CD14-positive monocyte (primary cell): ENCODE measurements at regions not wholly inside any gene's neighbourhood (a gene's known extent, or its start where the extent isn't known, plus 50 kb on each side); places are given as distances from the start of the nearest gene placed in this dataset.

Experiments
- DNase-seq, 3 donors: peaks; one replicate each; pipeline ENCODE4 v3.0.0-alpha.2; 2011 to 2022
- H2AFZ ChIP-seq: 2 replicates; pipeline ENCODE4 v1.6.0; 2012; ENCODE audit warnings: mild to moderate bottlenecking, low read depth, low read length, inconsistent platforms; ENCODE audit not compliant: insufficient read depth, poor library complexity, severe bottlenecking
- H3K27ac ChIP-seq, 2 donors: 1 replicate in 1 of 2; 2 replicates in 1 of 2; pipeline ENCODE4 v1.5.1; 2012 to 2013; ENCODE audit warnings: low read length in 2 of 2, control low read depth in 1 of 2, inconsistent platforms in 1 of 2, low read depth in 1 of 2, mild to moderate bottlenecking in 1 of 2
- H3K27me3 ChIP-seq, 2 donors: one replicate each; pipeline versions ENCODE4 v1.6.0 to v1.6.1; 2011 to 2013; ENCODE audit warnings: low read length in 2 of 2; ENCODE audit not compliant: control insufficient read depth in 2 of 2, insufficient read depth in 2 of 2
- H3K36me3 ChIP-seq, 2 donors: replicated peaks in 1 of 2; 1 replicate in 1 of 2; 2 replicates in 1 of 2; pipeline versions ENCODE4 v1.5.1 to v1.6.1; 2012 to 2013; ENCODE audit warnings: low read length in 2 of 2, control low read depth in 1 of 2, inconsistent platforms in 1 of 2, mild to moderate bottlenecking in 1 of 2; ENCODE audit not compliant: insufficient read depth in 2 of 2, control insufficient read depth in 1 of 2
- H3K4me1 ChIP-seq, 2 donors: 1 replicate in 1 of 2; 2 replicates in 1 of 2; pipeline versions ENCODE4 v1.5.1 to v1.6.1; 2012 to 2013; ENCODE audit warnings: low read length in 2 of 2, control low read depth in 1 of 2, inconsistent platforms in 1 of 2, mild to moderate bottlenecking in 1 of 2, moderate library complexity in 1 of 2; ENCODE audit not compliant: insufficient read depth in 2 of 2, control insufficient read depth in 1 of 2
- H3K4me2 ChIP-seq: replicated peaks from 2 replicates; pipeline ENCODE3; 2012; ENCODE audit warnings: low read length, moderate library complexity, mild to moderate bottlenecking; ENCODE audit not compliant: poor library complexity, severe bottlenecking; ENCODE audit errors: extremely low read depth
- H3K4me3 ChIP-seq, 3 experiments: fragments of 200-600 bp in 1 of 3; sonication (generic) in 1 of 3; replicated peaks in 1 of 3; 1 replicate in 2 of 3; 2 replicates in 1 of 3; pipeline ENCODE4 v1.5.1; 2011 to 2013; ENCODE audit warnings: low read length in 3 of 3, mild to moderate bottlenecking in 3 of 3, control low read depth in 2 of 3, low read depth in 2 of 3, inconsistent platforms in 1 of 3, moderate library complexity in 1 of 3
- H3K79me2 ChIP-seq: 2 replicates; pipeline ENCODE4 v1.6.0; 2012; ENCODE audit warnings: mild to moderate bottlenecking, control low read depth, inconsistent platforms, low read length, moderate library complexity; ENCODE audit not compliant: insufficient read depth
- H3K9ac ChIP-seq: 2 replicates; pipeline ENCODE4 v1.6.0; 2017; ENCODE audit warnings: low read length, mild to moderate bottlenecking; ENCODE audit not compliant: insufficient read depth, poor library complexity, severe bottlenecking
- H3K9me3 ChIP-seq, 2 donors: replicated peaks in 1 of 2; 1 replicate in 1 of 2; 2 replicates in 1 of 2; pipeline versions ENCODE4 v1.5.1 to v1.6.1; 2012 to 2013; ENCODE audit warnings: low read length in 2 of 2, control low read depth in 1 of 2; ENCODE audit not compliant: control insufficient read depth in 1 of 2, insufficient read depth in 1 of 2
- H4K20me1 ChIP-seq: 2 replicates; pipeline ENCODE4 v1.6.0; 2012; ENCODE audit warnings: mild to moderate bottlenecking, low read length, control low read depth, moderate library complexity; ENCODE audit not compliant: insufficient read depth
- H3K27ac Mint-ChIP-seq, 7 donors: one replicate each; pipeline ENCODE4 v1.8.0; 2020; ENCODE audit warnings: mild to moderate bottlenecking in 7 of 7, mixed read lengths in 7 of 7, moderate library complexity in 6 of 7, inconsistent platforms in 2 of 7
- H3K27me3 Mint-ChIP-seq, 3 donors: one replicate each; pipeline ENCODE4 v1.8.0; 2021 to 2022; ENCODE audit warnings: low read depth in 3 of 3, mild to moderate bottlenecking in 3 of 3, mixed read lengths in 3 of 3, moderate library complexity in 3 of 3, inconsistent platforms in 1 of 3
- H3K36me3 Mint-ChIP-seq, 2 donors: one replicate each; pipeline ENCODE4 v1.8.0; 2020; ENCODE audit warnings: mixed read lengths in 2 of 2, inconsistent platforms in 1 of 2, mild to moderate bottlenecking in 1 of 2
- H3K4me1 Mint-ChIP-seq: one replicate; pipeline ENCODE4 v1.8.0; 2020; ENCODE audit warnings: mild to moderate bottlenecking, mixed read lengths
- H3K4me3 Mint-ChIP-seq, 2 donors: one replicate each; pipeline ENCODE4 v1.8.0; 2020; ENCODE audit warnings: mild to moderate bottlenecking in 2 of 2, mixed read lengths in 2 of 2, moderate library complexity in 1 of 2
- H3K9me3 Mint-ChIP-seq, 7 donors: one replicate each; pipeline ENCODE4 v1.8.0; 2020 to 2022; ENCODE audit warnings: mixed read lengths in 7 of 7, mild to moderate bottlenecking in 6 of 7, moderate library complexity in 6 of 7, inconsistent platforms in 2 of 7
- CTCF ChIP-seq: fragments of 200-600 bp; IDR thresholded peaks from one replicate; pipeline ENCODE4 v1.8.0; 2022; ENCODE audit warnings: antibody characterized with exemption, mild to moderate bottlenecking
- WGBS: methylation state at CpG from one replicate; pipeline ENCODE4 v1.1.5; 2013; ENCODE audit warnings: missing lambda C conversion rate; ENCODE audit not compliant: insufficient coverage; 5-methylcytosine and 5-hydroxymethylcytosine counted together
- intact Hi-C, 2 donors: fragments of 100-400 bp; cut with micrococcal nuclease; formaldehyde crosslinking; loops; one replicate each; pipeline versions ENCODE4 v1.15.0 to v1.15.1; 2023

- Histone ChIP-seq H3K27ac (no peak overlapping the region), H3K4me3 (no peak overlapping the region), H3K4me1 (no peaks in the 10 kb centered on the region), H3K9me3 (peaks cover 0 to 4% of the 10 kb centered on the region in 2 donors), H3K4me2 (no peak overlapping the region), H3K9ac (no peak overlapping the region), H3K79me2 (no peaks in the 10 kb centered on the region), H2AFZ (no peak overlapping the region), H3K36me3 (no peaks in the 10 kb centered on the region), H4K20me1 (no peaks in the 10 kb centered on the region), H3K27me3 (no peaks in the 10 kb centered on the region)
- no peak for DNase-seq
- TF ChIP-seq CTCF = no peak
- peaks cover 0 to 1% (median 0%) of the 10 kb centered on the region in 3 donors for H3K27me3 Mint-ChIP-seq
- no peaks in the 10 kb centered on the region for H3K36me3 Mint-ChIP-seq
- WGBS = no CpG with 5 or more reads among the region's 1 CpG
- no peak overlapping the region for H3K4me3 Mint-ChIP-seq
- H3K9me3 Mint-ChIP-seq = peaks cover 0 to 8% (median 3%) of the 10 kb centered on the region in 7 donors
- H3K4me1 Mint-ChIP-seq = peaks cover 5% of the 10 kb centered on the region
- no peak overlapping the region for H3K27ac Mint-ChIP-seq
- intact Hi-C loops = no loop called here
Measured at GRCh38 chr13:50392977-50393376, 377.7 kb downstream of the KCNRG start.

GRCh38 chr13:50393628-50394027 lies 378.4 kb downstream of the KCNRG start:
- intact Hi-C loops = no loop called here
- Histone ChIP-seq H3K4me2 (no peak overlapping the region), H3K9ac (no peak overlapping the region), H4K20me1 (no peaks in the 10 kb centered on the region), H3K4me3 (no peak overlapping the region), H3K27me3 (no peaks in the 10 kb centered on the region), H3K4me1 (no peaks in the 10 kb centered on the region), H3K9me3 (peaks cover 0 to 4% of the 10 kb centered on the region in 2 donors), H2AFZ (no peak overlapping the region), H3K36me3 (no peaks in the 10 kb centered on the region), H3K27ac (no peak overlapping the region), H3K79me2 (no peaks in the 10 kb centered on the region)
- 100% methylated on average over 1 of the region's 6 CpGs for WGBS
- Mint-ChIP-seq H3K4me1 (peaks cover 3% of the 10 kb centered on the region), H3K27me3 (peaks cover 0 to 1% (median 0%) of the 10 kb centered on the region in 3 donors), H3K9me3 (peaks cover 0 to 8% (median 3%) of the 10 kb centered on the region in 7 donors), H3K36me3 (no peaks in the 10 kb centered on the region), H3K27ac (no peak overlapping the region), H3K4me3 (no peak overlapping the region)
- no peak for TF ChIP-seq CTCF
- DNase-seq = no peak
